Calu3 (cell line): ENCODE measurements at regions not wholly inside any gene's neighbourhood (a gene's known extent, or its start where the extent isn't known, plus 50 kb on each side); places are given as distances from the start of the nearest gene placed in this dataset.

Source experiments
- BruUV-seq: library from RNA; stranded (reverse); fragments of 400-500 nt; replicated peaks from 2 replicates; lab custom pipeline; 2021; lab: Mats Ljungman, UMichigan
- CTCF ChIA-PET: fragments of 300-600 bp; sonication (Branson Sonifier 250); formaldehyde crosslinking; loops from one replicate; lab custom pipeline; 2022; ENCODE audit warnings: antibody characterized with exemption; lab: Charles Lee
- DNase-seq: peaks from one replicate; pipeline ENCODE4 v3.0.0; 2022
- H3K27ac Mint-ChIP-seq: one replicate; pipeline ENCODE4 v1.8.0; 2022; ENCODE audit warnings: mixed read lengths; ENCODE audit not compliant: unreplicated experiment
- H3K27me3 Mint-ChIP-seq: one replicate; pipeline ENCODE4 v1.8.0; 2022; ENCODE audit warnings: mixed read lengths; ENCODE audit not compliant: unreplicated experiment
- H3K36me3 Mint-ChIP-seq: one replicate; pipeline ENCODE4 v1.8.0; 2022; ENCODE audit warnings: mild to moderate bottlenecking, moderate library complexity, mixed read lengths; ENCODE audit not compliant: insufficient read depth, unreplicated experiment
- H3K4me1 Mint-ChIP-seq: one replicate; pipeline ENCODE4 v1.8.0; 2022; ENCODE audit warnings: mild to moderate bottlenecking, low read depth, mixed read lengths; ENCODE audit not compliant: unreplicated experiment
- H3K4me3 Mint-ChIP-seq: one replicate; pipeline ENCODE4 v1.8.0; 2022; ENCODE audit warnings: mild to moderate bottlenecking, low read depth, moderate library complexity, mixed read lengths; ENCODE audit not compliant: unreplicated experiment
- H3K9me3 Mint-ChIP-seq: one replicate; pipeline ENCODE4 v1.8.0; 2022; ENCODE audit warnings: low read depth, mixed read lengths; ENCODE audit not compliant: unreplicated experiment
- CTCF ChIP-seq: fragments of 200-600 bp; IDR thresholded peaks from one replicate; pipeline ENCODE4 v1.8.0; 2022; ENCODE audit warnings: antibody characterized with exemption; ENCODE audit not compliant: unreplicated experiment
- intact Hi-C: fragments of 100-400 bp; cut with micrococcal nuclease; formaldehyde crosslinking; loops from one replicate; pipeline ENCODE4 v1.10.0; 2022; ENCODE audit not compliant: unreplicated experiment

GRCh38 chr17:65324611-65325342 lies 187.6 kb downstream of the RGS9 start:
- Mint-ChIP-seq H3K27me3 (no peaks in the 10 kb centered on the region), H3K36me3 (no peaks in the 10 kb centered on the region), H3K9me3 (no peaks in the 10 kb centered on the region), H3K4me1 (no peaks in the 10 kb centered on the region), H3K4me3 (no peak overlapping the region), H3K27ac (no peak overlapping the region)
- BruUV-seq, result no TSS peak
- TF ChIP-seq CTCF, result no peak
- CTCF ChIA-PET, result no interaction called here
- intact Hi-C loops, result no loop called here
- DNase-seq, result no peak

GRCh38 chr17:65323049-65323448 lies 185.9 kb downstream of the RGS9 start:
- Mint-ChIP-seq H3K27me3 (no peaks in the 10 kb centered on the region), H3K9me3 (no peaks in the 10 kb centered on the region), H3K27ac (no peak overlapping the region), H3K4me3 (no peak overlapping the region), H3K4me1 (no peaks in the 10 kb centered on the region), H3K36me3 (no peaks in the 10 kb centered on the region)
- DNase-seq, result no peak
- no TSS peak for BruUV-seq
- intact Hi-C loops, result no loop called here
- TF ChIP-seq CTCF, result no peak
- CTCF ChIA-PET, result no interaction called here

GRCh38 chr17:65320820-65321219 lies 183.7 kb downstream of the RGS9 start:
- no peak for TF ChIP-seq CTCF
- Mint-ChIP-seq H3K4me1 (no peaks in the 10 kb centered on the region), H3K36me3 (no peaks in the 10 kb centered on the region), H3K9me3 (no peaks in the 10 kb centered on the region), H3K27ac (no peak overlapping the region), H3K4me3 (no peak overlapping the region), H3K27me3 (peaks cover 18% of the 10 kb centered on the region)
- CTCF ChIA-PET, result no interaction called here
- no peak for DNase-seq
- no TSS peak for BruUV-seq
- intact Hi-C loops, result no loop called here

GRCh38 chr17:65314212-65314611 lies 177.0 kb downstream of the RGS9 start:
- no peak overlapping the region for H3K4me3 Mint-ChIP-seq
- CTCF ChIA-PET, result no interaction called here

More at GRCh38 chr17:65314212-65314611, 177.0 kb downstream of the RGS9 start:
- DNase-seq, result no peak
- BruUV-seq, result no TSS peak
- Mint-ChIP-seq H3K36me3 (no peaks in the 10 kb centered on the region), H3K27ac (no peak overlapping the region), H3K4me1 (no peaks in the 10 kb centered on the region), H3K9me3 (no peaks in the 10 kb centered on the region), H3K27me3 (peaks cover 62% of the 10 kb centered on the region)
- TF ChIP-seq CTCF, result no peak
- intact Hi-C loops, result no loop called here
